ENCODE measurements at regions not wholly inside any gene's neighbourhood (a gene's known extent, or its start where the extent isn't known, plus 50 kb on each side); places are given as distances from the start of the nearest gene placed in this dataset.

GRCh38 chr5:6856653-6857052 lies 143.4 kb downstream of the TENT4A start:
- TF ChIP-seq CTCF (IDR thresholded peaks at IDR 0.05; ENCODE audit: insufficient read depth, low read length, poor library complexity, severe bottlenecking): no peak
- TF ChIP-seq EZH2phosphoT487 (conservative IDR thresholded peaks at IDR 0.05; ENCODE audit: low read length): no peak

All from SU-DHL-6 (cell line).